ENCODE measurements at regions not wholly inside any gene's neighbourhood (a gene's known extent, or its start where the extent isn't known, plus 50 kb on each side); places are given as distances from the start of the nearest gene placed in this dataset.

- H4K20me1 ChIP-seq (ENCODE audit: insufficient read depth): no peaks in the 10 kb centered on the region
- no peaks in the 10 kb centered on the region for H3K4me1 ChIP-seq (ENCODE audit: control insufficient read depth in 1 of 2, insufficient read depth in 2 of 2, low read depth in 1 of 2, low read length in 1 of 2)
- 7% methylated on average over 3 of the region's 3 CpGs for WGBS (ENCODE audit: low lambda C conversion rate)
- H3K36me3 ChIP-seq (replicated peaks in 1 of 2; ENCODE audit: control insufficient read depth in 1 of 2, insufficient read depth in 2 of 2, low read length in 1 of 2): no peaks in the 10 kb centered on the region
- TF ChIP-seq RXRA (IDR thresholded peaks at IDR 0.05; ENCODE audit: borderline replicate concordance, low read depth) (no peak), MEF2A (IDR thresholded peaks at IDR 0.05; ENCODE audit: borderline replicate concordance, low read depth) (no peak), GATA2 (CRISPR knock-in tag; IDR thresholded peaks at IDR 0.05) (no peak), ZBTB33 (IDR thresholded peaks at IDR 0.05; ENCODE audit: borderline replicate concordance, low read depth) (no peak), ELF1 (IDR thresholded peaks at IDR 0.05) (no peak), CHD2 (IDR thresholded peaks at IDR 0.05; ENCODE audit: low read length, partially characterized antibody) (no peak), TAF1 (IDR thresholded peaks at IDR 0.05; ENCODE audit: borderline replicate concordance, low read depth, low read length) (no peak), NFIC (IDR thresholded peaks at IDR 0.05; ENCODE audit: borderline replicate concordance) (no peak), TCF12 (IDR thresholded peaks at IDR 0.05) (no peak), POLR2AphosphoS5 (IDR thresholded peaks at IDR 0.05; ENCODE audit: low read depth, low read length) (no peak), RFX5 (IDR thresholded peaks at IDR 0.05; ENCODE audit: low read length) (no peak), FOSL2 (IDR thresholded peaks at IDR 0.05; ENCODE audit: borderline replicate concordance, low read depth) (no peak), FOXJ3 (CRISPR knock-in tag; IDR thresholded peaks at IDR 0.05) (no peak), CTCF (IDR thresholded peaks at IDR 0.05) (no peak), USF1 (IDR thresholded peaks at IDR 0.05; ENCODE audit: borderline replicate concordance, low read depth) (no peak)
- TF ChIP-seq, protein P1, sequence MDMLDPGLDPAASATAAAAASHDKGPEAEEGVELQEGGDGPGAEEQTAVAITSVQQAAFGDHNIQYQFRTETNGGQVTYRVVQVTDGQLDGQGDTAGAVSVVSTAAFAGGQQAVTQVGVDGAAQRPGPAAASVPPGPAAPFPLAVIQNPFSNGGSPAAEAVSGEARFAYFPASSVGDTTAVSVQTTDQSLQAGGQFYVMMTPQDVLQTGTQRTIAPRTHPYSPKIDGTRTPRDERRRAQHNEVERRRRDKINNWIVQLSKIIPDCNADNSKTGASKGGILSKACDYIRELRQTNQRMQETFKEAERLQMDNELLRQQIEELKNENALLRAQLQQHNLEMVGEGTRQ (IDR thresholded peaks at IDR 0.05; ENCODE audit: borderline replicate concordance, low read depth, low read length): no peak
- no peaks in the 10 kb centered on the region for H3K9me2 ChIP-seq
- no peaks in the 10 kb centered on the region for H3K79me2 ChIP-seq (ENCODE audit: insufficient read depth)
- no peak overlapping the region for H3K27ac ChIP-seq (ENCODE audit: low read depth in 2 of 2, low read length in 1 of 2)
- no peak overlapping the region for H2AFZ ChIP-seq (ENCODE audit: low read depth)
- no peak overlapping the region for H3K9ac ChIP-seq
- H3K4me2 ChIP-seq: no peak overlapping the region
- no peak for DNase-seq
- no peaks in the 10 kb centered on the region for H3K9me3 ChIP-seq
- CTCF ChIA-PET: no interaction called here
- POLR2A ChIA-PET: no interaction called here
- H3K4me3 ChIP-seq (ENCODE audit: low read depth in 2 of 2, low read length in 1 of 2): no peak overlapping the region
- no peaks in the 10 kb centered on the region for H3F3A ChIP-seq (replicated peaks; ENCODE audit: insufficient read depth)
- no peaks in the 10 kb centered on the region for H3K27me3 ChIP-seq (ENCODE audit: insufficient read depth)
Measured at GRCh38 chr4:68765876-68766275, 49.9 kb upstream of the UGT2B10 start.
